Left lung (tissue), 4 donors: ENCODE measurements at regions not wholly inside any gene's neighbourhood (a gene's known extent, or its start where the extent isn't known, plus 50 kb on each side); places are given as distances from the start of the nearest gene placed in this dataset.
A peak's percentile ranks its signal among the peaks of the same experiment; 100 is the strongest.

Source experiments
- ATAC-seq: fragments of 200-7000 bp; cut with Tn5 transposase; one replicate; pipeline ENCODE4 v1.9.1; 2020; ENCODE audit warnings: moderate library complexity
- DNase-seq, 4 donors: peaks; one replicate each; pipeline ENCODE4 v3.0.0-alpha.2; 2013 to 2020
- H3K27ac ChIP-seq, 2 donors: fragments of 200-600 bp; sonication (generic) in 1 of 2; one replicate each; pipeline versions ENCODE4 v1.5.0 to v1.8.0; 2020 to 2021
- H3K27me3 ChIP-seq, 2 donors: fragments of 200-600 bp; sonication (generic) in 1 of 2; one replicate each; pipeline versions ENCODE4 v1.5.0 to v1.8.0; 2020 to 2021
- H3K36me3 ChIP-seq, 2 donors: fragments of 200-600 bp; sonication (generic) in 1 of 2; one replicate each; pipeline versions ENCODE4 v1.5.0 to v1.8.0; 2020 to 2021
- H3K4me1 ChIP-seq, 2 donors: fragments of 200-600 bp; one replicate each; pipeline ENCODE4 v1.8.0; 2021
- H3K4me3 ChIP-seq, 2 donors: fragments of 200-600 bp; sonication (generic) in 1 of 2; one replicate each; pipeline versions ENCODE4 v1.5.0 to v1.8.0; 2020 to 2021; ENCODE audit warnings: mild to moderate bottlenecking in 1 of 2
- H3K9me3 ChIP-seq, 2 donors: fragments of 200-600 bp; sonication (generic) in 1 of 2; one replicate each; pipeline versions ENCODE4 v1.5.0 to v1.8.0; 2020 to 2021
- intact Hi-C, 2 donors: fragments of 100-400 bp; cut with DNase I; formaldehyde crosslinking; loops; one replicate each; pipeline versions ENCODE4 v1.11.2 to v1.14.2; 2022
- TF ChIP-seq, protein P1 (sequence below), 2 donors: fragments of 200-600 bp; sonication (generic) in 1 of 2; IDR thresholded peaks; one replicate each; pipeline versions ENCODE4 v1.5.0 to v1.8.0; 2021; ENCODE audit warnings: antibody characterized with exemption in 2 of 2
- donor health status: DM: no; HTN: yes; CAD: no.
- donor health status: DM: no; HTN: no; CAD: no.

DNA sequence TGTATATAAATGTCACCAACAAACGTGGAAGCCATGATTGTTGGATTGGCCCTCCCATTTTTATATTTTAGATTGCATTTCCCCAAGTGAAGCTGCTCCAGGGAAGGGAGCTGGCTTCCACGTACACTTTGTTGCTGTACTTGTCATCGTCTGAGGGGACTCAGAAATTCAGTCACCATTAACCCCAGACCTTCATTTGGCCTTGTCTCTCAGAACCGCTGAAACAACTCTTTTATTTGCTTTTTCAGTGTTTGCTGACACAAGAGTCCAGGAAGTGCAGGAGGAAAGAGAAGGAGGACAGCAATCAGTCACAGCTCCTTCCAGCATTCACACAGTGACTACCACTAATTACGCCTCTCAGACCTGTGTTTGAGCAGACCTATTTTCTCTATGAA lies 276.5 kb downstream of the TBL1XR1 start:
- Histone ChIP-seq H3K27ac (no peak overlapping the region), H3K4me3 (no peak overlapping the region), H3K27me3 (no peaks in the 10 kb centered on the region), H3K9me3 (no peaks in the 10 kb centered on the region), H3K4me1 (no peaks in the 10 kb centered on the region), H3K36me3 (no peaks in the 10 kb centered on the region)
- TF ChIP-seq, protein P1, sequence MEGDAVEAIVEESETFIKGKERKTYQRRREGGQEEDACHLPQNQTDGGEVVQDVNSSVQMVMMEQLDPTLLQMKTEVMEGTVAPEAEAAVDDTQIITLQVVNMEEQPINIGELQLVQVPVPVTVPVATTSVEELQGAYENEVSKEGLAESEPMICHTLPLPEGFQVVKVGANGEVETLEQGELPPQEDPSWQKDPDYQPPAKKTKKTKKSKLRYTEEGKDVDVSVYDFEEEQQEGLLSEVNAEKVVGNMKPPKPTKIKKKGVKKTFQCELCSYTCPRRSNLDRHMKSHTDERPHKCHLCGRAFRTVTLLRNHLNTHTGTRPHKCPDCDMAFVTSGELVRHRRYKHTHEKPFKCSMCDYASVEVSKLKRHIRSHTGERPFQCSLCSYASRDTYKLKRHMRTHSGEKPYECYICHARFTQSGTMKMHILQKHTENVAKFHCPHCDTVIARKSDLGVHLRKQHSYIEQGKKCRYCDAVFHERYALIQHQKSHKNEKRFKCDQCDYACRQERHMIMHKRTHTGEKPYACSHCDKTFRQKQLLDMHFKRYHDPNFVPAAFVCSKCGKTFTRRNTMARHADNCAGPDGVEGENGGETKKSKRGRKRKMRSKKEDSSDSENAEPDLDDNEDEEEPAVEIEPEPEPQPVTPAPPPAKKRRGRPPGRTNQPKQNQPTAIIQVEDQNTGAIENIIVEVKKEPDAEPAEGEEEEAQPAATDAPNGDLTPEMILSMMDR (IDR thresholded peaks at IDR 0.05): no peak
- ATAC-seq (peak; percentile 74), DNase-seq (no peak)
- intact Hi-C loops: no loop called here

DNA sequence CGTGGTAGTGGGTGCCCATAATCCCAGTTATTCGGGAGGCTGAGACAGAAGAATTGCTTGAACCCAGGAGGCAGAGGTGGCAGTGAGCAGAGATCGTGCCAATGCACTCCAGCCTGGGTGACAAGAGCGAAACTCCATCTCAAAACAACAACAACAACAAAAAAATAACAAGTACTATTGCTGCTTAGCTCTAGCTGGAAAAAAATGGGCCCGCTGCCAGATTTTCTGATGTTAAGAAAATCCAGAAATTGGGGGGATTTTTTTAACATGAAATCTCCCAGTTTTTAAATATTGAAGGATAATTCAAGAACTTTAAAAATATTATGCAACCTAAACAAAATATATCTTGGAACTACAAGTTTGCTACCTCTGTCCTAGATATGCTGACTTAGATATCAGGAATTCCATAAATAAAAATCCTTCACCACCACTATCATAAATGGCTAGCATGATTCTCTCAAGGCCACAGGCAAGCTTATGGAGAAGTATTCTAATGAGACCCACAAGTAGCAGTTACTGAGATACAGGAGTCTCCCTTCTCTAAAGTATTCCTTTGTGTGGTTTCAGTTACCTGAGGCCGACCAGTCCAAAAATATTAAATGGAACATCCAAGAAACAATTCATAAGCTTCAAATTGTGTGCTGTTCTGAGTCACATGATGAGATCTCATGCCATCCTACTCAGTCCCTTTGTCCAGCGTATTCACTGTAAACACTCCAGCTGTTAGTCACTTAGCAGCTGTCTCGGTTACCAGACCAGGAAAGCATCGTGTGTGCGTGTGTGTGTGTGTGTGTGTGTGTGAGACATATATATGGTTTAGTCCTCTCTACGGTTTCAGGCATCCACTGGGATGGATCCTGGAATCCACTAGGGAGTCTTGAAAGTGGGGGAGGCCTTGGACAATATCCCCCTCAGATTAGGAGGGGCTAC lies 277.2 kb downstream of the TBL1XR1 start:
- H3K27me3 ChIP-seq: no peaks in the 10 kb centered on the region
- H3K4me3 ChIP-seq: no peak overlapping the region
- peak in 1 of 4 donors; percentile 40 for DNase-seq
- intact Hi-C loops: no loop called here
- no peaks in the 10 kb centered on the region for H3K4me1 ChIP-seq
- TF ChIP-seq, protein P1 (IDR thresholded peaks at IDR 0.05): no peak
- ATAC-seq: peak; percentile 34
- H3K36me3 ChIP-seq: no peaks in the 10 kb centered on the region
- no peaks in the 10 kb centered on the region for H3K9me3 ChIP-seq
- H3K27ac ChIP-seq: no peak overlapping the region

DNA sequence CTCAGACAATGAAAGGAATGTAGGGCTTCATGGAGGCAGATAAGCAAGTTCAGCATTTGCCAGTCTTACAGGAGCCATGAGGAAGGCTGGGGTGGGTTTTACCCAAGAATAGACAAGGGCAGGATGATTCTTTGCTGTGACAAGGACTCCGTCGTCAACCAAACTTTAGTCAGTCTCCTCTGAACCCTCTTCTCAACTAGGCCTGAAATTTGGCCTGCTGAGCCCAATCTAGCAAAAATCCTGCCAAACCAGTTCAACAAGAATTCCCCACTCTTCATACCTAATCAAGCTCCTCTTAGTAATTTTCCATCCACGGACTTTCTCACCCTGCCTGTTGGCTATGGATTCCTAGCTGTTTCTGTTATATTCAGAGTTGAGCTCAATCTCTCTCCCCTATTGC lies 280.5 kb downstream of the TBL1XR1 start:
- Histone ChIP-seq H3K27me3 (no peaks in the 10 kb centered on the region), H3K27ac (peak overlapping the region; percentile 38 to 43), H3K4me3 (no peak overlapping the region), H3K9me3 (no peaks in the 10 kb centered on the region), H3K4me1 (no peaks in the 10 kb centered on the region), H3K36me3 (no peaks in the 10 kb centered on the region)
- TF ChIP-seq, protein P1 (IDR thresholded peaks at IDR 0.05): no peak
- intact Hi-C loops: no loop called here
- ATAC-seq: peak; percentile 82
- peak in 1 of 4 donors; percentile 33 for DNase-seq

DNA sequence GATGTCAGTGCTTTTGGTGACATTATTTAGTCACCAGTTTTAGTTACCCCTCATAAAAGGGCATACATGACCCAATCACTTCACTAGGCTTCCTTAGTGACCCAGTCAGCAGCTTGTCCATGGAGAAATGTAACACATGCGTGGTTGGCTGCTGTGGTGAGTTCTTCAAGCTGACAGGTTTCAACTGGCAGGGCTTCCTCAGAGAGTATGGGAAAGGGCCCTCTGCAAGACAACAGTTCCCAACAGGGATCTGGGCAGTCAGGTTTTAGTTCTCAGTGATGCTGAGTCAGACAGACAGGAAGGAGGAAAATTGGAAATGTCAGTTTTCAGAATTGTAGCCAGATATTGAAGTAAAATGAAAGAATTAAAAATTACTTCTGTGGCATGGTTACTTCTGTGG lies 282.5 kb downstream of the TBL1XR1 start:
- ATAC-seq: no peak
- Histone ChIP-seq H3K4me3 (no peak overlapping the region), H3K27me3 (no peaks in the 10 kb centered on the region), H3K27ac (no peak overlapping the region), H3K36me3 (no peaks in the 10 kb centered on the region), H3K9me3 (no peaks in the 10 kb centered on the region), H3K4me1 (no peaks in the 10 kb centered on the region)
- TF ChIP-seq, protein P1 (IDR thresholded peaks at IDR 0.05): no peak
- DNase-seq: no peak
- intact Hi-C loops: no loop called here

DNA sequence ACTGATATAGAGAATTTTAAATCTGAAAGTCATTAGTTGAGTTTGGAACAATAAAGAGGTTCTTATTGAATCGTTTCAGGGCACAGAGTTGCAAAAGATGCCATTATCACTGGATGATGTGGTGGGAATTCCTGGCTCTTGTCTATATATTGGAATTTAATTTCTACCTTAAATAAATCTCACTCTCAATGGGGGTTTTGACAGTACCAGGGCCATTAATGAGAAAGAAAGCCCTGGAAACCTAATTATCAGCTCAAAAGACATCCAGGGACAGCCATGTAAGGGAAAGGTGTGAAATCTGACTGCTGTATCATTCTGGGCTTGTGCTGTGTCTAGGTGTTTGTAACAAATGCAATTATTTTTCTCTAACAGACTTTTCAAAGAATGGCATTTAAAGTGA lies 285.7 kb downstream of the TBL1XR1 start:
- intact Hi-C loops: no loop called here
- Histone ChIP-seq H3K4me1 (no peaks in the 10 kb centered on the region), H3K27ac (no peak overlapping the region), H3K9me3 (no peaks in the 10 kb centered on the region), H3K27me3 (no peaks in the 10 kb centered on the region), H3K36me3 (no peaks in the 10 kb centered on the region), H3K4me3 (no peak overlapping the region)
- TF ChIP-seq, protein P1 (IDR thresholded peaks at IDR 0.05): no peak
- ATAC-seq: no peak
- DNase-seq: no peak
